ENCODE measurements at regions not wholly inside any gene's neighbourhood (a gene's known extent, or its start where the extent isn't known, plus 50 kb on each side); places are given as distances from the start of the nearest gene placed in this dataset.

DNA sequence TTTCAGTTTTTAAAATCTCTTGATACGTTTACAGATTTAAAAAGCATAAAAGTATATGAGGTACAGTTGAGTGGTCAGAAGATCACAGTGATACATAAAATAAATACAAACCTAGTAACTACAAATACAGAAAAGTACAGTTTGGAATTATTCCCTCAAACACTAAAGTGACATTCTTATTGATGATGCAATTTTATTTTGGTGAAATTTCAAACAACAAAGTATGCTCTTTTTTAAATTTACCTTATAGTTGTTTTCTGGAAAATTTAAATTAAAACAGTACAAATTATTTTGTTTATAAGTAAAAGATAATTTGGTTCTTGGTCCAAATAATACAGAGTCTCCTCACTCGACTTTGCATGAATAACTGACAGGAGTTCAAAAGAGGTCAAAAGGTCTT lies 1305.1 kb upstream of the GJE1 start:
- Histone ChIP-seq H3K27me3 (no peaks in the 10 kb centered on the region), H3K36me3 (no peaks in the 10 kb centered on the region), H3K4me1 (no peaks in the 10 kb centered on the region), H3K9me3 (no peaks in the 10 kb centered on the region), H3K27ac (no peak overlapping the region), H3K4me3 (no peak overlapping the region)
- WGBS, result 50% methylated on average over 2 of the region's 2 CpGs
- no peak for TF ChIP-seq POLR2AphosphoS5 (IDR thresholded peaks at IDR 0.05)
- TF ChIP-seq POLR2A (IDR thresholded peaks at IDR 0.05), result no peak
- TF ChIP-seq EP300 (IDR thresholded peaks at IDR 0.05), result no peak
- TF ChIP-seq, protein P1, sequence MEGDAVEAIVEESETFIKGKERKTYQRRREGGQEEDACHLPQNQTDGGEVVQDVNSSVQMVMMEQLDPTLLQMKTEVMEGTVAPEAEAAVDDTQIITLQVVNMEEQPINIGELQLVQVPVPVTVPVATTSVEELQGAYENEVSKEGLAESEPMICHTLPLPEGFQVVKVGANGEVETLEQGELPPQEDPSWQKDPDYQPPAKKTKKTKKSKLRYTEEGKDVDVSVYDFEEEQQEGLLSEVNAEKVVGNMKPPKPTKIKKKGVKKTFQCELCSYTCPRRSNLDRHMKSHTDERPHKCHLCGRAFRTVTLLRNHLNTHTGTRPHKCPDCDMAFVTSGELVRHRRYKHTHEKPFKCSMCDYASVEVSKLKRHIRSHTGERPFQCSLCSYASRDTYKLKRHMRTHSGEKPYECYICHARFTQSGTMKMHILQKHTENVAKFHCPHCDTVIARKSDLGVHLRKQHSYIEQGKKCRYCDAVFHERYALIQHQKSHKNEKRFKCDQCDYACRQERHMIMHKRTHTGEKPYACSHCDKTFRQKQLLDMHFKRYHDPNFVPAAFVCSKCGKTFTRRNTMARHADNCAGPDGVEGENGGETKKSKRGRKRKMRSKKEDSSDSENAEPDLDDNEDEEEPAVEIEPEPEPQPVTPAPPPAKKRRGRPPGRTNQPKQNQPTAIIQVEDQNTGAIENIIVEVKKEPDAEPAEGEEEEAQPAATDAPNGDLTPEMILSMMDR (IDR thresholded peaks at IDR 0.05), result no peak
- no peak for DNase-seq (ENCODE audit: low spot score in 2 of 2)

DNA sequence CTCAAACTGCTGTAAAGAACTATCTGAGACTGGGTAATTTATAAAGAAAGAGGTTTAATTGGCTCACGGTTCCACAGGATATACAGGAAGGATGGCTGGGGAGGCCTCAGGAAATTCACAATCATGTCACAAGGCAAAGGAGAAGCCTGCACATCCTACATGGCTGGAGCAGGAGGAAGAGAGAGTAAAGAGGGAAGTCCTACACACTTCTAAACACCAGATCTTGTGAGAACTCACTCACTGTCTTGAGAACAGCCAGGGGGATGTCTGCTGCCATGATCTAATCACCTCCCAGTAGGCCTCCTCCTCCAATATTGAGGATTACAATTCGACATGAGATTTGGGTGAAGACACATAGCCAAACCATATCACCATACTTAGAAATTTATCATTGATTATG lies 1307.0 kb upstream of the GJE1 start:
- DNase-seq (ENCODE audit: low spot score in 2 of 2), result no peak
- 84% methylated on average over 2 of the region's 2 CpGs for WGBS
- TF ChIP-seq EP300 (IDR thresholded peaks at IDR 0.05) (no peak), POLR2AphosphoS5 (IDR thresholded peaks at IDR 0.05) (no peak), POLR2A (IDR thresholded peaks at IDR 0.05) (no peak)
- no peak overlapping the region for H3K4me3 ChIP-seq
- no peaks in the 10 kb centered on the region for H3K9me3 ChIP-seq
- H3K27me3 ChIP-seq, result no peaks in the 10 kb centered on the region
- no peaks in the 10 kb centered on the region for H3K4me1 ChIP-seq
- H3K36me3 ChIP-seq, result no peaks in the 10 kb centered on the region
- H3K27ac ChIP-seq, result no peak overlapping the region

DNA sequence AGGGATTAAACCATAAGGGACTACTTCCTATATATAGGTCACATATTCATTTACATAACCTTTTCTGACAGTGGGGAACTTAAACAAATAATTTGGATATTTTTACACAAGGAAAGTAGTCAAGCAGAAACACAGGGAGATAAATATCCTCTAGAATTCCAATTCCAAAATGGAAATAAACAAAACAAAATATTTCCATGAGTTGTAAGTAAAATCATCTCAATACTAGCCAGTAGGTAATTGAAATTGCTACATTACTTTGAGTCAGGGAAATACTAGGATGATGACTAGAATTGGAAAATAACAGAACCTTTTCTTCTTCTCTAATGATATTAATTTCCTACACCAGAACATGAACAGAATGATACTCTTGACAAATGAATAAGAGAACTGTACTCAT lies 1308.1 kb upstream of the GJE1 start:
- no peak for DNase-seq (ENCODE audit: low spot score in 2 of 2)
- H3K4me3 ChIP-seq, result no peak overlapping the region
- no peaks in the 10 kb centered on the region for H3K4me1 ChIP-seq
- no peaks in the 10 kb centered on the region for H3K36me3 ChIP-seq
- no peaks in the 10 kb centered on the region for H3K9me3 ChIP-seq
- TF ChIP-seq, protein P1 (IDR thresholded peaks at IDR 0.05), result no peak
- TF ChIP-seq POLR2A (IDR thresholded peaks at IDR 0.05) (no peak), POLR2AphosphoS5 (IDR thresholded peaks at IDR 0.05) (no peak), EP300 (IDR thresholded peaks at IDR 0.05) (no peak)
- no peaks in the 10 kb centered on the region for H3K27me3 ChIP-seq
- no peak overlapping the region for H3K27ac ChIP-seq

DNA sequence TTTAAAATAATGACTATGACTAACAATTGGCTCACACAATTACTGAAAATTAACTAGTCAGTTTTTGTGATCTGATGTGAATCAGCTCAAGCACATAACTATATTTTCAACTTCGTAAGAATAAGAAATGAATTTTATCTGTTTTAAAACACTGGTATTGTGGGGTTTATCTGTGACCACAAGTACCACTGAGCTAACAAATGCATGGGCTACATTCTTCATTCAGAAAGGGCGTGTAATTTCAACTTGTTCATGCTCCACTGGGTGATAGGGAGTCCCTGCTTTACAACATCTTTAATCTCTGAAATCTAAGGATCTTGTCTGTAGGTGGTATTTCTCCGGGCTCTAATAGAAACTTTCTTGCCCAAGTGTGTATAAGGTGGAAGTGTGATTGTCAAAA lies 1311.5 kb upstream of the GJE1 start:
- Histone ChIP-seq H3K4me1 (no peaks in the 10 kb centered on the region), H3K36me3 (no peaks in the 10 kb centered on the region), H3K4me3 (no peak overlapping the region), H3K27me3 (no peaks in the 10 kb centered on the region), H3K27ac (no peak overlapping the region), H3K9me3 (no peaks in the 10 kb centered on the region)
- TF ChIP-seq, protein P1 (IDR thresholded peaks at IDR 0.05), result no peak
- no peak for TF ChIP-seq EP300 (IDR thresholded peaks at IDR 0.05)
- WGBS, result 79% methylated on average over 3 of the region's 3 CpGs
- DNase-seq (ENCODE audit: low spot score in 2 of 2), result no peak

DNA sequence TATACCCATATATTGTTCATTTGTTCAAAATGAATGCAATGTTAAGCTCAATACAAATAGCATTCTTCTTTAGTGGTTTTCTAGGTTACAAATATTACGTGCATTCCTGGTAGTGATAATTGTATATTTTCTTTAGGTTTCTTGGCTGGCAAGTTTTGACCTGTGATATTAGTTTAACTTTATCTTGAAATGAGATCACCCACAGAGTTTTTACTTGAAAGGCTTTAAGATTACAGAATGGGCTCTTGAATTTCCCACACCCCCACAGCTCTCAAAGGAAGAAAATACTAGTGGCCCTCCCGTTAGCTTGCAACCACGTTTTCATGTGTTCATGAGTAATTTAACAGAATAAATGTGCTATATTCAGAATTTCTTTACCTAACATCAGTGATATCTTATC lies 1315.5 kb upstream of the GJE1 start:
- no peaks in the 10 kb centered on the region for H3K4me1 ChIP-seq
- no peaks in the 10 kb centered on the region for H3K27me3 ChIP-seq
- H3K9me3 ChIP-seq, result no peaks in the 10 kb centered on the region
- H3K4me3 ChIP-seq, result no peak overlapping the region
- H3K27ac ChIP-seq, result no peak overlapping the region
- no peaks in the 10 kb centered on the region for H3K36me3 ChIP-seq
- 74% methylated on average over 3 of the region's 3 CpGs for WGBS
- no peak for DNase-seq (ENCODE audit: low spot score in 2 of 2)
- no peak for TF ChIP-seq POLR2A (IDR thresholded peaks at IDR 0.05)
- no peak for TF ChIP-seq EP300 (IDR thresholded peaks at IDR 0.05)
- TF ChIP-seq, protein P1 (IDR thresholded peaks at IDR 0.05), result no peak
- no peak for TF ChIP-seq POLR2AphosphoS5 (IDR thresholded peaks at IDR 0.05)

DNA sequence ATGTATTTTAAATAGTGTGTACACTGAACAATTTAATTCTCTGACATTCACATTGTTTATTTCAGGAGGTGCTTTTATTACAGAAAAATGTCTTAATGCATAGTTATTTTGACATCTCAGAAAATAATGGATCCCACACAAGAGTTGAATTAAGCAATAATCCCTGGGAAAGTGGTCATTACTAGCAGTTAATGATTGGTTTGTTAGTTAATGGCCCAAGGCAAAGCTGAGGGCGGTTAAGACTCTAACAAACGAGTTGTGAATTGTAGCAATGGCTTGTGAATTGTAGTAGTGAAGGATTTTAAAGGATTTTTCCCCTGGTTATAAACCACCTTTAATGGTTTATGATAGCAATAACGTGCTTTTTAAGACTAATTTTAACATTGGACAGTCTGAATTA lies 1316.0 kb upstream of the GJE1 start:
- TF ChIP-seq POLR2A (IDR thresholded peaks at IDR 0.05) (no peak), POLR2AphosphoS5 (IDR thresholded peaks at IDR 0.05) (no peak), EP300 (IDR thresholded peaks at IDR 0.05) (no peak)
- TF ChIP-seq, protein P1 (IDR thresholded peaks at IDR 0.05), result no peak
- H3K4me1 ChIP-seq, result no peaks in the 10 kb centered on the region
- no peak overlapping the region for H3K4me3 ChIP-seq
- no peaks in the 10 kb centered on the region for H3K36me3 ChIP-seq
- H3K27me3 ChIP-seq, result no peaks in the 10 kb centered on the region
- no peaks in the 10 kb centered on the region for H3K9me3 ChIP-seq
- no peak for DNase-seq (ENCODE audit: low spot score in 2 of 2)
- H3K27ac ChIP-seq, result no peak overlapping the region
- WGBS, result 60% methylated on average over 3 of the region's 3 CpGs
